H9 (cell line): ENCODE measurements at regions not wholly inside any gene's neighbourhood (a gene's known extent, or its start where the extent isn't known, plus 50 kb on each side); places are given as distances from the start of the nearest gene placed in this dataset.

Experiments
- DNase-seq: peaks from one replicate; pipeline ENCODE4 v3.0.0-alpha.2; 2017
- H2AFZ ChIP-seq: one replicate; pipeline ENCODE4 v1.6.1; 2013; ENCODE audit warnings: mild to moderate bottlenecking, low read length, control low read depth, moderate library complexity
- H2AK5ac ChIP-seq: 2 replicates; pipeline ENCODE4 v1.6.1; 2013; ENCODE audit warnings: low read length, control low read depth, mixed read lengths; ENCODE audit not compliant: insufficient read length
- H2BK120ac ChIP-seq: one replicate; pipeline ENCODE4 v1.6.1; 2013; ENCODE audit warnings: low read depth, mild to moderate bottlenecking, low read length, control low read depth, inconsistent platforms; ENCODE audit not compliant: poor library complexity, severe bottlenecking
- H2BK12ac ChIP-seq: 2 replicates; pipeline ENCODE4 v1.6.1; 2013; ENCODE audit warnings: low read length, control low read depth, mixed read lengths, low read depth; ENCODE audit not compliant: insufficient read length
- H2BK15ac ChIP-seq: 2 replicates; pipeline ENCODE4 v1.6.1; 2013; ENCODE audit warnings: low read depth, low read length, control low read depth
- H2BK20ac ChIP-seq: one replicate; pipeline ENCODE4 v1.6.1; 2013; ENCODE audit warnings: low read depth, mild to moderate bottlenecking, low read length, control low read depth, inconsistent platforms; ENCODE audit not compliant: poor library complexity, severe bottlenecking
- H2BK5ac ChIP-seq: 2 replicates; pipeline ENCODE4 v1.6.1; 2013; ENCODE audit warnings: low read length, control low read depth, mixed read lengths; ENCODE audit not compliant: insufficient read length
- H3K14ac ChIP-seq: 2 replicates; pipeline ENCODE4 v1.6.1; 2013; ENCODE audit warnings: low read length, control low read depth; ENCODE audit not compliant: insufficient read depth
- H3K18ac ChIP-seq: 2 replicates; pipeline ENCODE4 v1.6.1; 2013; ENCODE audit warnings: low read depth, mild to moderate bottlenecking, mixed read lengths, low read length, control low read depth; ENCODE audit not compliant: insufficient read length
- H3K23ac ChIP-seq: 2 replicates; pipeline ENCODE4 v1.6.1; 2013; ENCODE audit warnings: low read length, control low read depth, mixed read lengths, low read depth; ENCODE audit not compliant: insufficient read length
- H3K23me2 ChIP-seq: 2 replicates; pipeline ENCODE4 v1.6.1; 2013; ENCODE audit warnings: low read depth, mild to moderate bottlenecking, mixed read lengths, low read length, control low read depth; ENCODE audit not compliant: insufficient read length, poor library complexity, severe bottlenecking
- H3K27ac ChIP-seq: 2 replicates; pipeline ENCODE4 v1.5.1; 2013; ENCODE audit warnings: low read length, control low read depth, mixed read lengths, low read depth; ENCODE audit not compliant: insufficient read length
- H3K27me3 ChIP-seq: 2 replicates; pipeline ENCODE4 v1.6.1; 2013; ENCODE audit warnings: low read length, control low read depth, inconsistent platforms; ENCODE audit not compliant: insufficient read depth
- H3K4ac ChIP-seq: 2 replicates; pipeline ENCODE4 v1.6.1; 2013; ENCODE audit warnings: low read depth, mild to moderate bottlenecking, control low read depth, inconsistent platforms, low read length, moderate library complexity
- H3K4me1 ChIP-seq: 2 replicates; pipeline ENCODE4 v1.6.1; 2013; ENCODE audit warnings: low read length, control low read depth, inconsistent platforms; ENCODE audit not compliant: insufficient read depth
- H3K4me2 ChIP-seq: 2 replicates; pipeline ENCODE4 v1.6.1; 2013; ENCODE audit warnings: low read length, control low read depth, mixed read lengths; ENCODE audit not compliant: insufficient read length, insufficient read depth
- H3K56ac ChIP-seq: 2 replicates; pipeline ENCODE4 v1.6.1; 2013; ENCODE audit warnings: low read depth, mild to moderate bottlenecking, mixed read lengths, low read length, control low read depth; ENCODE audit not compliant: insufficient read length
- H3K79me1 ChIP-seq: 2 replicates; pipeline ENCODE4 v1.6.1; 2013; ENCODE audit warnings: low read depth, mild to moderate bottlenecking, moderate library complexity, low read length, control low read depth, inconsistent platforms; ENCODE audit not compliant: insufficient read depth, poor library complexity, severe bottlenecking
- H3K79me2 ChIP-seq: 2 replicates; pipeline ENCODE4 v1.6.1; 2013; ENCODE audit warnings: low read length, control low read depth, inconsistent platforms; ENCODE audit not compliant: insufficient read depth
- H3K9ac ChIP-seq: 2 replicates; pipeline ENCODE4 v1.6.1; 2013; ENCODE audit warnings: low read length, control low read depth, mixed read lengths; ENCODE audit not compliant: insufficient read length; ENCODE audit errors: extremely low read depth
- H3K9me3 ChIP-seq: one replicate; pipeline ENCODE4 v1.6.1; 2013; ENCODE audit warnings: low read depth, low read length, inconsistent platforms; ENCODE audit not compliant: control insufficient read depth
- H3T11ph ChIP-seq: one replicate; pipeline ENCODE4 v1.6.1; 2013; ENCODE audit warnings: mild to moderate bottlenecking, low read length, control low read depth, inconsistent platforms
- H4K20me1 ChIP-seq: one replicate; pipeline ENCODE4 v1.6.1; 2013; ENCODE audit not compliant: control insufficient read depth, insufficient read length, insufficient read depth
- H4K5ac ChIP-seq: 2 replicates; pipeline ENCODE4 v1.6.1; 2013; ENCODE audit warnings: low read depth, mild to moderate bottlenecking, mixed read lengths, low read length, control low read depth; ENCODE audit not compliant: insufficient read length
- H4K8ac ChIP-seq: replicated peaks from 2 replicates; pipeline ENCODE4 v1.6.1; 2013; ENCODE audit warnings: low read length, control low read depth, mixed read lengths, low read depth; ENCODE audit not compliant: insufficient read length
- H4K91ac ChIP-seq: 2 replicates; pipeline ENCODE4 v1.6.1; 2013; ENCODE audit warnings: low read depth, mild to moderate bottlenecking, moderate library complexity, mixed read lengths, low read length, control low read depth; ENCODE audit not compliant: insufficient read length
- H3K27ac Mint-ChIP-seq, 3 experiments: 2 replicates in 2 of 3; 3 replicates in 1 of 3; pipeline ENCODE4 v1.8.0; 2020 to 2021; ENCODE audit warnings: mixed read lengths in 3 of 3, mild to moderate bottlenecking in 1 of 3, moderate library complexity in 1 of 3
- H3K27me3 Mint-ChIP-seq: 2 replicates; pipeline ENCODE4 v1.8.0; 2021; ENCODE audit warnings: low read depth, mild to moderate bottlenecking, moderate library complexity, mixed read lengths
- H3K36me3 Mint-ChIP-seq, 3 experiments: 2 replicates in 2 of 3; 3 replicates in 1 of 3; pipeline ENCODE4 v1.8.0; 2020 to 2021; ENCODE audit warnings: low read depth in 3 of 3, mixed read lengths in 3 of 3; ENCODE audit not compliant: insufficient read depth in 1 of 3
- H3K4me1 Mint-ChIP-seq, 2 experiments: 2 replicates each; pipeline ENCODE4 v1.8.0; 2020; ENCODE audit warnings: mixed read lengths in 2 of 2
- H3K4me3 Mint-ChIP-seq, 2 experiments: 2 replicates in 1 of 2; 3 replicates in 1 of 2; pipeline ENCODE4 v1.8.0; 2020 to 2021; ENCODE audit warnings: mild to moderate bottlenecking in 2 of 2, mixed read lengths in 2 of 2, moderate library complexity in 1 of 2
- H3K9me3 Mint-ChIP-seq, 2 experiments: 2 replicates in 1 of 2; 3 replicates in 1 of 2; pipeline ENCODE4 v1.8.0; 2020; ENCODE audit warnings: mild to moderate bottlenecking in 2 of 2, mixed read lengths in 2 of 2, moderate library complexity in 1 of 2
- WGBS: extraction: QIAGEN DNeasy Blood & Tissue Kit; methylation state at CpG from one replicate; pipeline ENCODE4 v1.1.7; 2013; ENCODE audit warnings: missing lambda C conversion rate, low lambda C conversion rate, mixed read lengths; ENCODE audit not compliant: insufficient read length; ENCODE audit errors: extremely low coverage; 5-methylcytosine and 5-hydroxymethylcytosine counted together
- TF ChIP-seq, protein P1 (sequence below): fragments of 200-600 bp; sonication (generic); conservative IDR thresholded peaks from 3 replicates; pipeline ENCODE4 v1.8.0; 2021; ENCODE audit warnings: antibody characterized with exemption, mild to moderate bottlenecking

DNA sequence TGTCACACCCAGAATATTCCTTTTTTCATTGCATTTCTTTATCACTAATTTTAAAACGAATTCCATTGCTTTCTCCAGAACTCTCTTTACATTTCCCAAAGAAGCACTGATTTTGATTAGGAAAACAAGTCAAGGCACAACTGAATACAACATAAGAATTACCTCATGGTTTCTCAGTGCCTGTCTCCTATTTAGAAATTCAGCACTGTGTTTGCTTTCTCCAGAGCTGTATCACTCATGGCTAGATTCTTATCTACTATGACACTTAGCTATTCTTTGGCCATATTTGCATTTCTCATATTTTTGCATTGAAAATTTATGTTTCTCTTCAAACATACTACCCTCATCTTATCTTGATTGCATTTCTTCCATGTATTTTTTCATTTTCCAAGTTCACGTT, 1402.0 kb downstream of the MRPL39 start:
- H3K23ac ChIP-seq: no peak overlapping the region
- H3K56ac ChIP-seq: no peak overlapping the region
- no peak overlapping the region for H3K18ac ChIP-seq
- no peaks in the 10 kb centered on the region for H3K9me3 ChIP-seq
- DNase-seq: no peak
- H4K91ac ChIP-seq: no peak overlapping the region
- H2BK120ac ChIP-seq: no peak overlapping the region
- H3K4me2 ChIP-seq: no peak overlapping the region
- H3K9me3 Mint-ChIP-seq: peaks cover 58 to 63% of the 10 kb centered on the region in 2 experiments
- no peaks in the 10 kb centered on the region for H3K27me3 ChIP-seq
- no peak overlapping the region for H4K5ac ChIP-seq
- peaks cover 0 to 17% (median 5%) of the 10 kb centered on the region in 3 experiments; a peak in 3 of 7 replicates for H3K36me3 Mint-ChIP-seq
- H3K4me1 ChIP-seq: no peaks in the 10 kb centered on the region
- no peak overlapping the region for H4K8ac ChIP-seq
- no peaks in the 10 kb centered on the region for H3K79me2 ChIP-seq
- H2BK20ac ChIP-seq: no peak overlapping the region
- no peaks in the 10 kb centered on the region for H4K20me1 ChIP-seq
- no peak overlapping the region for H3K9ac ChIP-seq
- no peak overlapping the region for H2AK5ac ChIP-seq
- H2BK15ac ChIP-seq: no peak overlapping the region
- H3K4me1 Mint-ChIP-seq: no peaks in the 10 kb centered on the region
- WGBS: no CpG with 5 or more reads among the region's 2 CpGs
- H2AFZ ChIP-seq: no peak overlapping the region
- no peak overlapping the region for H3K4ac ChIP-seq
- H3K27ac ChIP-seq: no peak overlapping the region
- H3K4me3 Mint-ChIP-seq: no peak overlapping the region
- H3K27ac Mint-ChIP-seq: no peak overlapping the region
- H3T11ph ChIP-seq: no peak overlapping the region
- H2BK12ac ChIP-seq: no peak overlapping the region
- TF ChIP-seq, protein P1, sequence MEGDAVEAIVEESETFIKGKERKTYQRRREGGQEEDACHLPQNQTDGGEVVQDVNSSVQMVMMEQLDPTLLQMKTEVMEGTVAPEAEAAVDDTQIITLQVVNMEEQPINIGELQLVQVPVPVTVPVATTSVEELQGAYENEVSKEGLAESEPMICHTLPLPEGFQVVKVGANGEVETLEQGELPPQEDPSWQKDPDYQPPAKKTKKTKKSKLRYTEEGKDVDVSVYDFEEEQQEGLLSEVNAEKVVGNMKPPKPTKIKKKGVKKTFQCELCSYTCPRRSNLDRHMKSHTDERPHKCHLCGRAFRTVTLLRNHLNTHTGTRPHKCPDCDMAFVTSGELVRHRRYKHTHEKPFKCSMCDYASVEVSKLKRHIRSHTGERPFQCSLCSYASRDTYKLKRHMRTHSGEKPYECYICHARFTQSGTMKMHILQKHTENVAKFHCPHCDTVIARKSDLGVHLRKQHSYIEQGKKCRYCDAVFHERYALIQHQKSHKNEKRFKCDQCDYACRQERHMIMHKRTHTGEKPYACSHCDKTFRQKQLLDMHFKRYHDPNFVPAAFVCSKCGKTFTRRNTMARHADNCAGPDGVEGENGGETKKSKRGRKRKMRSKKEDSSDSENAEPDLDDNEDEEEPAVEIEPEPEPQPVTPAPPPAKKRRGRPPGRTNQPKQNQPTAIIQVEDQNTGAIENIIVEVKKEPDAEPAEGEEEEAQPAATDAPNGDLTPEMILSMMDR: no peak
- H3K79me1 ChIP-seq: no peaks in the 10 kb centered on the region
- H3K23me2 ChIP-seq: no peaks in the 10 kb centered on the region
- no peaks in the 10 kb centered on the region; the same call in 1 of the 2 replicates for H3K27me3 Mint-ChIP-seq
- no peak overlapping the region for H2BK5ac ChIP-seq
- no peak overlapping the region for H3K14ac ChIP-seq
